Activated CD8-positive, alpha-beta memory T cell treated with anti-CD3 and anti-CD28 coated beads, Interleukin-2, amount 50 U/mL, for 48 hours (primary cell): ENCODE measurements at regions not wholly inside any gene's neighbourhood (a gene's known extent, or its start where the extent isn't known, plus 50 kb on each side); places are given as distances from the start of the nearest gene placed in this dataset.
"Not testable (repeated sequence)": the region's sequence is repeated elsewhere in the genome, so short reads cannot be mapped to it uniquely, and the experiment has no call there.

Experiments used
- DNase-seq: peaks from one replicate; pipeline ENCODE4 v3.0.0-alpha.2; 2020

DNA sequence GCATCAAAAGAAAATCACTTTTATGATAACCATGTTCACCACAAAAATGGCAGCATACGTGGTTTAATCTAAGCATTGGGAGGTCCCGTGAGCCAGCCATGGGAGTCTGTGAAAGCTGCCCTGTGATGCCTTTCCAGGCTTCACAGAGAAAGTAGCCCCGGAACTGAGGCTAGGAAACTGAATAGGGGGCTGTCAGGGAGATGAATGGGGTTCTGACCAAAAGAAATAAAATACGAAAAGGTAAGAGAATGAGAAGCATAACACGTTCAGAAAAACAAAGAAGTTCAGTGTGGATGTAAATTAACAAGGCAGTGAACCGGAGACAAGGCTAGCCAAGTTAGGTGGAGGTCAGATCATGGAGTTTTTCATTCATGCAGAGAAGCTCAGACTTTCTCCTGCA lies 118.9 kb downstream of the ANXA2 start:
- DNase-seq: no peak

GRCh38 chr15:60280259-60280658 lies 117.5 kb downstream of the ANXA2 start:
- no peak for DNase-seq

DNA sequence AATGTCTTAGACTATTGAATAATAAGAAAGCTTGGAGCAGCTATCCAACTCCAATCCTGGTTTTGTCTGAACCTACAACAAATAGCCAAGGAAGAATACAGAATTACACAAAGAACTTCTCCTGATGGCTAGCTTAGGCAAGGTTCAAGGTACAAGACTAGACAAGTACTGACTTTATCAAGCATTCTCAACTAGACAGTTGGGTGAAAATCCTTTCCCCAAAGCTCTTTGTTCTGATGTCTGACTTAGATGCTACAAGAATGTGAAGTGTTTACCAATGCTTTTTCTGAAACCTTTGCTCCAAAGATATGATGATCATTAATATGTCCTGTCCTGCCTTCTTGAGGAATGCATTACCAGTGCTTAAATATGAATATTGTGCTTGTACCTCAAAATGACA lies 113.8 kb downstream of the ANXA2 start:
- no peak for DNase-seq

- not testable (repeated sequence) for DNase-seq
Measured at GRCh38 chr15:60295901-60296300, 101.9 kb downstream of the ANXA2 start.

DNA sequence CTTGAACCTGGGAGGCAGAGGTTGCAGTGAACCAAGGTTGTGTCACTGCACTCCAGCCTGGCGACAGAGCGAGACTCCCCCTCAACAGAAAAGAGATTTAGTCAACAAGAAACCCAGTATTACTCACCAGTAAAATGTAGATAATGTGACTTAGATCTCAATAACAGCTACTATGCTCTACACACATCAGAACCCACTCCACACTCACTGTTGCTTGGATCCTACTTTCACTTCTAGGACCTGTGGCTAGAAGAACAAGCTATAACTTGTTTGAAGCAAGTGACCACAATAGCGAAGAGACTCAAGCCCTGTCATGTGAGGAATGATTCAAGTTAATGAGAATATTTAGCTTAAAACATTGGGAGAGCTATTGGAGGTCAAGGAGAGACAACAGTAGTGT lies 100.7 kb downstream of the ANXA2 start:
- no peak for DNase-seq
